Skeletal muscle satellite cell (primary cell): ENCODE measurements at regions not wholly inside any gene's neighbourhood (a gene's known extent, or its start where the extent isn't known, plus 50 kb on each side); places are given as distances from the start of the nearest gene placed in this dataset.
"Not testable (repeated sequence)": the region's sequence is repeated elsewhere in the genome, so short reads cannot be mapped to it uniquely, and the experiment has no call there.

ENCODE experiments used
- H3K27me3 ChIP-seq: 2 replicates; pipeline ENCODE4 v1.7.0; 2013; ENCODE audit warnings: low read length; ENCODE audit not compliant: control insufficient read depth, insufficient read depth
- H3K36me3 ChIP-seq: 2 replicates; pipeline ENCODE4 v1.7.0; 2013; ENCODE audit warnings: mild to moderate bottlenecking, control low read depth, low read length; ENCODE audit not compliant: insufficient read depth
- H3K4me1 ChIP-seq: 2 replicates; pipeline ENCODE4 v1.7.0; 2013; ENCODE audit warnings: low read length; ENCODE audit not compliant: control insufficient read depth, insufficient read depth
- H3K4me2 ChIP-seq: 2 replicates; pipeline ENCODE4 v1.7.0; 2013; ENCODE audit warnings: mild to moderate bottlenecking, low read length
- H3K4me3 ChIP-seq: 2 replicates; pipeline ENCODE4 v1.7.0; 2013; ENCODE audit warnings: low read length
- H3K9ac ChIP-seq: 2 replicates; pipeline ENCODE4 v1.7.0; 2013; ENCODE audit warnings: mild to moderate bottlenecking, low read depth, low read length, moderate library complexity
- H3K9me3 ChIP-seq: replicated peaks from 2 replicates; pipeline ENCODE4 v1.7.0; 2013; ENCODE audit warnings: mild to moderate bottlenecking, control low read depth, low read length

DNA sequence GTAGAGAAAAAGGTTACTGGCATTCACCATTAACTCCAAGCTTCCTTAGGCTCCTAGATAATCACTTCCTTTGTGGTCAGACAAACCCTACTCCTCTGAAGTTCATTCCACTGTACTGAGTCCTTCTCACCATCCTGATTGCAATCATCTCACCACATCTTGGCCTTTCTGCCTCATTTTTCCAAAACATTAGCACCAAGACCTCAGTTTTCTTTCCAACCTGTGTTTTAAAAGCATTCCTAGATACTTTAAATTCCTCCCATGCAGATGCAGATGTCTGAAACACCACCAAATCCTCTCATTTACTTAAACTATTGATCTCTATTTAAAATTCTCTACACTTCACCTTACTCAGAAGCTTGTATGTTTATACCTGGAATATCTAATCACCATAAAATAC, 961.3 kb upstream of the CTNND2 start:
- Histone ChIP-seq H3K9ac (no peak overlapping the region), H3K4me1 (no peaks in the 10 kb centered on the region), H3K4me2 (no peak overlapping the region), H3K4me3 (no peak overlapping the region), H3K36me3 (no peaks in the 10 kb centered on the region), H3K9me3 (no peaks in the 10 kb centered on the region), H3K27me3 (no peaks in the 10 kb centered on the region)

DNA sequence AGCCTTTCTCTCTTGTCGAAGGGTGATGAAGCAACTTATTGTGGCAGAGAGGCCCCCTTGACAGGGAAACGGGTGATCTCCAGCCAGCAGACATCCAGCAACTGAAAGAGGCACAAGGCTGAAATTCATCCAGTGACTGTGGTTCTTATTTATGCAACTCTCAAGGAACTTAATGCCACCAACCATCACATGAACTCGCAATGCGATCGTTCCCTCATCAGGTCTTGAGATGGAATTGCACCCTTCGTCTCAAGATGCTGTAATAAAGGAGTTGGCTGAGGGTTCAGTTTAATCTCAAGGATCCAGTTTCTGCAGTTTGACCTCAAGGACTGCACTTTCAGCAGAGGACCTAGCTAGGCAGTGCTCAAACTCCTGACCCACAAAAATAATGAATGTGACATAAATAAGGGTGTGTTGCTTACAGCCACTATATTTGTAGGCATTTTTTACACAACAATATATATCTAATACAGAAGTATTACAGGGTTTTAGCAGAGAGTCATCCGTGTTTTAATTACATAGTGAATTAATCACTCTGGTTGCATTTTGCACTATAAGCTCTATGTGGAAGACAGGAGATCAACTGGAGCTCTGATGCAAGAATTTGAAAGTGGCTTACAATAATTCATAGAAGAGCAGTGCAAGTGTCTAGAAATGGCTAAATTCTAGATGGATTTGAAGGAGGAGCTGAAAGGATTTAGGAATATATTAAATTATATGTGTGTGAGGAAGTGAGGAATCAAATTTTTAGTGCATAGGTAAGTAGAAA, 957.8 kb upstream of the CTNND2 start:
- H3K4me1 ChIP-seq = no peaks in the 10 kb centered on the region
- no peaks in the 10 kb centered on the region for H3K9me3 ChIP-seq
- H3K4me2 ChIP-seq = no peak overlapping the region
- no peaks in the 10 kb centered on the region for H3K27me3 ChIP-seq
- no peaks in the 10 kb centered on the region for H3K36me3 ChIP-seq
- no peak overlapping the region for H3K4me3 ChIP-seq
- no peak overlapping the region for H3K9ac ChIP-seq

DNA sequence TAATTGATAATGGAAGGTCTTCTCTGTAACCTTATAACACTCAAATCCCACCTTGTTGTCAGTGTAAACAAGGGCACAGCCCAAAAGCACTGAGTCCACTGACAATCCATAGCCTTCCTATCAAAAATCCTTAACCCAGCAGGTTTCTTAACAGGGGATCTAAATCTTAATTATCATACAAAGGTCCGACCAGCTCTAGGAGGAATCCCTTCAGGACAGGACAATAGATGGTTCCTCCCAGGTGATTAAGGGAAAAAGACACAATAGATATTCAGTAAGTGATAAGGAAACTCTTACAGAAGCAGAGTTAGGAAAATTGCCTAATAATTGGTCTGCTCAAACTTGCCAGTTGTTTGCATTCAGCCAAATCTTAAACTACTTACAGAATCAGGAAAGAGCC, 951.9 kb upstream of the CTNND2 start:
- not testable (repeated sequence) for H3K36me3 ChIP-seq, H3K27me3 ChIP-seq, H3K9me3 ChIP-seq, H3K9ac ChIP-seq, H3K4me3 ChIP-seq, H3K4me1 ChIP-seq, H3K4me2 ChIP-seq

DNA sequence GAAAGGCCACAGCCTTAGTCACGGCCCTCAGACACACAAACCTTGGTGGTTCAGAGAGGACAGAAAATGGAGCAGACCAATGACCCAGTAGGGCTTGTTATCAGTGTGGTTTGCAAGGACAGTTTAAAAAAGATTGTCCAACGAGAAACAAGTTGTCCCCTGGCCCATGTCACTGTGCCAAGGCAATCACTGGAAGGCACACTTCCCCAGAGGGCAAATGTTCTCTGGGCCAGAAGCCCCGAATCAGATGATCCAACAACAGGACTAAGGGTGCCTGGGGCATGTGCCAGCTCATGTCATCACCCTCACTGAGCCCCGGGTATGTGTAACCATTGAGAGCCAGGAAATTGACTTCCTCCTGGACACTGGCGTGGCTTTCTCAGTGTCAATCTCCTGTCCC, 950.1 kb upstream of the CTNND2 start:
- H3K4me2 ChIP-seq = no peak overlapping the region
- H3K9ac ChIP-seq = no peak overlapping the region
- no peaks in the 10 kb centered on the region for H3K36me3 ChIP-seq
- H3K4me3 ChIP-seq = no peak overlapping the region
- H3K4me1 ChIP-seq = no peaks in the 10 kb centered on the region
- no peaks in the 10 kb centered on the region for H3K9me3 ChIP-seq
- no peaks in the 10 kb centered on the region for H3K27me3 ChIP-seq

DNA sequence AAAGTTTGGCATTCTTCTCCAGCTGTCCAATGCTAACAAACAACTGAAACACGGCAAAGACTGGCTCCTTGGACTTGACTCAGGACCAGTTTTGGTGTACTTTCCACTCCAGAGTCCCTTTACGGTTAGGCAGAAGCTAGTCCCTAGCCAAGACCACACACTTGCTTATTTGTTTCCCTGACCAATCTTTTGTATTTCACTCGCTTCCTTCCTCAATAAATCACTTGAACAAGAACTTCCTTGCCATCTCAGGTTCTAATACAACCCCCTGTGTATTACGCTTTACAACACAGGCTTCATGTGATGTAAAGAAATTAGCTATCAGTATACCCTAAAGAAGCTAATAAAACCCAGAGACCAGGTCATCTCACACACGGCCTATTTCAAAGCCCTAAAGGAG, 947.5 kb upstream of the CTNND2 start:
- Histone ChIP-seq H3K36me3 (no peaks in the 10 kb centered on the region), H3K4me1 (no peaks in the 10 kb centered on the region), H3K4me2 (no peak overlapping the region), H3K9ac (no peak overlapping the region), H3K9me3 (no peaks in the 10 kb centered on the region), H3K4me3 (no peak overlapping the region), H3K27me3 (no peaks in the 10 kb centered on the region)

DNA sequence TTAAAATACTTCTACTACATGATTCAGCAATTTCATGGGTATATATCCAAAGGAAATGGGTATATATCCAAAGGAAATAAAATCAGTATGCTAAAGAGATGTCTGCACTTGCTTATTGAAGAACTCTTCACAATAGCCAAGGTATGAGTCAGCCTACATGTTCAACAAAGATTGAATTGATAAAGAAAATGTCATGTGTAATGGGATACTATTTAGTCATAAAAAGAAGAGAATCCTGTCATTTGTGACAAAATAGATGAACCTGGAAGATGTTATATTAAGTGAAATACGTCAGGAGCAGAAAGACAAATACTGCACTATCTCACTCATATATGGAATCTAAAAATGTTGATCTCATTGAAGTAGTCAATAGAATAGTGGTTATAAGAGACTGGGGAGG, 944.5 kb upstream of the CTNND2 start:
- no peaks in the 10 kb centered on the region for H3K4me1 ChIP-seq
- H3K9ac ChIP-seq = no peak overlapping the region
- H3K4me3 ChIP-seq = no peak overlapping the region
- no peaks in the 10 kb centered on the region for H3K27me3 ChIP-seq
- no peaks in the 10 kb centered on the region for H3K36me3 ChIP-seq
- H3K4me2 ChIP-seq = no peak overlapping the region
- H3K9me3 ChIP-seq = no peaks in the 10 kb centered on the region

DNA sequence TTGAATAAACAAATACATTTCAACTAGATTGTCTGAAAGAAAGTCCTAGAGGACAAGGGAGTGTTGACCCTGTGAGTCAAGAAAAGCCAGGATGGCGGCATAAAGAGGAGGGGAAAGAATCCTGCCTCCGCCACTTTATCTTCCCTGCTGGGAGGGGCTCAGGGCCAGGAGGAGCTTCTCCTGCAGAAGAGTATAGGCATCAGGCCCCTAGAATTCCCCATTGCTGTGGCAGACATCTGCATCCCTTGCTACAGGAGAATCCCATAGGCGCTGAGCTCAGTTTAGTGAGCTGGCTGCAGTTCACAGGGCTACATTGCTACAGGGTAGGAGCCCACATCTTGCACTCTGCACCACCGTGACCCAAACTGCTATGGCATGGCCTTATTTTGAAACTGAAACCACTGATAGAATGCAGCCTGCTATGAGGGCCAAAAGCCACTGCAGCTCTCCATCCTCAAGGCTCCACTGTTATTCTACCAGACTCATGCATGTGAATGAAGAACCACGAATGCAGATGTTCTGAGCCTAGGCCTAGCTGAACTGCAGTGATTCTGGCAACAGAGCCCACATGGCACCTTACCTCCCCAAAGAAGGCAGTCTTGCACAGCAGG, 941.4 kb upstream of the CTNND2 start:
- no peaks in the 10 kb centered on the region for H3K4me1 ChIP-seq
- no peak overlapping the region for H3K4me3 ChIP-seq
- no peaks in the 10 kb centered on the region for H3K36me3 ChIP-seq
- H3K4me2 ChIP-seq = no peak overlapping the region
- no peaks in the 10 kb centered on the region for H3K9me3 ChIP-seq
- H3K27me3 ChIP-seq = no peaks in the 10 kb centered on the region
- no peak overlapping the region for H3K9ac ChIP-seq

DNA sequence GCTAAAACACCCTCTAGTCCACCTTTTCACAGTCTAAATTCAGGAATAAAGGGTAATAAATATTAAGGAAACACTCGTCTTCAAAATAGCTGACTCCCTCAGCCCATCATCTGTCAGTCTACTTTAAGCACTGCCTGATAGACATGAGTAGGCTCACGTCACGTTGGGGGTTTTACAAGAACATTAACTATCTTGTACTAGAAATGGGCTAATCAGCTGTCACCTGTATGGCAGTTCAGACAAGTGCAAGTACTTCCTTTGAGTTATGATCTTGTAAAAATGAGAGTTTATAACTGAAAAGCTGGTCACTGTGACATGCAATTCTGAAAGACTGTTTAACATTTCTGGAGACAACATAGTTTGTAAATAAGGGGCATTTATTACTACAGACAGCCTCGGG, 936.7 kb upstream of the CTNND2 start:
- Histone ChIP-seq H3K4me1 (no peaks in the 10 kb centered on the region), H3K9ac (no peak overlapping the region), H3K9me3 (no peaks in the 10 kb centered on the region), H3K4me3 (no peak overlapping the region), H3K4me2 (no peak overlapping the region), H3K36me3 (no peaks in the 10 kb centered on the region), H3K27me3 (no peaks in the 10 kb centered on the region)

DNA sequence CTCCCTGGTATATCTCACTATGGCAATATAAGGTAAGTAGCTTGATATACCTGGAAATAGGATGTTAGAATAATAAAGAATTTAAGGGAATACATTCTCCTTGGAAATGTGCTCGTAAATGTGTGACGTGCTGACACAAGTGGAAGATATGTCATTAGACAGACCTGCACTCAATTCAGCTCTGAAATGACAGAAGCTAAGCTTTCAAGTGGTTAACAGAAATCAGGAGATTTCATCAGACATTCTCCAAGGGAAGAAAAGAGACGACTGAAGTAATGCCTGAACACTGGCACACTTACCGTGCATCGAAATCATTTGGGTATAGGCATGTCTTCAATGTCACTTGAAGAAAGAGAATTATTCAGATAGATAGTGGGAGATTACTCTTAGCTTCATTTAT, 933.3 kb upstream of the CTNND2 start:
- Histone ChIP-seq H3K4me3 (no peak overlapping the region), H3K9ac (no peak overlapping the region), H3K36me3 (no peaks in the 10 kb centered on the region), H3K4me1 (no peaks in the 10 kb centered on the region), H3K27me3 (no peaks in the 10 kb centered on the region), H3K9me3 (no peaks in the 10 kb centered on the region), H3K4me2 (no peak overlapping the region)

DNA sequence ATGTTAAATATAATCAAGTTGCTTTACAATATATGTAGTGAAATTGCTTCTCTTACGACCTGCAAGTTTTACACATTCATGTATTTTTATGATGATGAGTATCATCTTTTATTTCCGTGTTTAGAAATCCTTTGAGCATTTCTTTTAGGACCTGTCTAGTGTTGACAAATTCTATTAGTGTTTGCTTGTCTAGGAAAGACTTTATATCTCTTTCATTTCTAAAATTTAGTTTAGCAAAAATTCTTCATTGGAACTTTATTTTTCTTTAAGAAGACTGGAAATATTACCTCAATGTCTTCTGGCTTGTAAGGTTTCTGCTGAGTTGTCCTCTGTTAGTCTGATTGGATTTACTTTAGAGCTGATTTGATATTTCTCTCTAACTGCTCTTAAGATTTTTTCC, 920.9 kb upstream of the CTNND2 start:
- H3K9ac ChIP-seq = no peak overlapping the region

DNA sequence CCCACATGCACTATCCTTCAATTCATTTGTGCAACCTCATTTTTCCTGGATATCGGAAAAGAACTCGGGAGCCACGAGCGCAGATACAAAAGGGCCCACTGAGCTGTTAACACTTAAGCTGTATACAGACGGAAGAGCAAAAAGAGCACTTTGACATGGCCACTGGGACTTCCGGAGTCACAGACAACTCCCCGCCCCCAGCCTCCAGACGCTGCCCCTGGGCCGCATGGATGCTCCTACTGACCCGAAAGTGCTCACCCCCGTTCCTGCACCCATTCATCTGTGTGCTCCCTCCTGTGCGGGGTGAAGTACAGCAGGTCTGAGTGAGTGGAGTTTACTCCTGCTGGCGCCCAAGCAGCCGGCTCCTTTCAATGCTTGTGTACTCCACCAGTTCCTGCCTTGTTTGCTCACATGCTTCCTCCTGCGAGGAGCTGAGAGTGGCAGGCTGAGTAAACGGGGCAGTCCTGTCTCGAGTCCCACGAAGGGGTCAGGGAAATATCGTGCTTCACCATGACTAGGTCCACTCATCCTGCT, 901.0 kb upstream of the CTNND2 start:
- H3K4me3 ChIP-seq = no peak overlapping the region
- H3K4me2 ChIP-seq = no peak overlapping the region
- H3K36me3 ChIP-seq = no peaks in the 10 kb centered on the region
- no peaks in the 10 kb centered on the region for H3K27me3 ChIP-seq
- no peaks in the 10 kb centered on the region for H3K9me3 ChIP-seq
- no peaks in the 10 kb centered on the region for H3K4me1 ChIP-seq
- H3K9ac ChIP-seq = no peak overlapping the region

More for the DNA sequence above, 920.9 kb upstream of the CTNND2 start:
- Histone ChIP-seq H3K4me3 (no peak overlapping the region), H3K27me3 (no peaks in the 10 kb centered on the region), H3K9me3 (peaks cover 4% of the 10 kb centered on the region), H3K36me3 (no peaks in the 10 kb centered on the region), H3K4me2 (no peak overlapping the region), H3K4me1 (no peaks in the 10 kb centered on the region)

DNA sequence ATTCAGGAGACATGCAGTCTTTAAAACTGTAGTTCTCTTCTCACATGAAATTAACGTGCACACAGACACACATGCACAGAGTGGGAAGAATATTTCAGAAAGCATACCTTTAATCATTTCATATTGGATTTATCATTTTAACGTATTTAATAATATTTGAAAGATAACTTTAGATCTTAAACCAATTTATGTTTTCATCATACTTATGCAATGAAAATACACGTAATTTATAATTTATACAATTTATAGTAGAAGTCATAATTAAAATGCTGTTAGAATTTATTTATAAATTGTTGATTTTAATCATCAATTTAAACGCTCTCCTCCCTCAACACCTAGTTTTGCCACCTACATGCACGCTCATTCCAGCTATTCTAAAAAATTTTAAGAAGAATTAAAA, 894.9 kb upstream of the CTNND2 start:
- no peaks in the 10 kb centered on the region for H3K27me3 ChIP-seq
- H3K4me3 ChIP-seq = no peak overlapping the region
- no peaks in the 10 kb centered on the region for H3K4me1 ChIP-seq
- H3K9me3 ChIP-seq = peaks cover 4% of the 10 kb centered on the region
- H3K36me3 ChIP-seq = no peaks in the 10 kb centered on the region
- H3K9ac ChIP-seq = no peak overlapping the region
- H3K4me2 ChIP-seq = no peak overlapping the region
